ENCODE measurements at regions not wholly inside any gene's neighbourhood (a gene's known extent, or its start where the extent isn't known, plus 50 kb on each side); places are given as distances from the start of the nearest gene placed in this dataset.
A peak's percentile ranks its signal among the peaks of the same experiment; 100 is the strongest.

GRCh38 chr1:67555461-67556296 lies 125.5 kb upstream of the SERBP1 start:
- H2AFZ ChIP-seq (ENCODE audit: low read length) = peak overlapping the region; percentile 88
- CTCF ChIA-PET (ENCODE audit: partially characterized antibody) = interaction anchor here (0.6 to 12.6 kb wide), 10 partner anchors 11 to 239 kb away, joined by 3 to 214 read pairs (median 8); no protein-coding TSS in a partner anchor
- H3K9ac ChIP-seq (replicated peaks in 1 of 4; ENCODE audit: extremely low read depth in 1 of 4, low read depth in 3 of 4, low read length in 3 of 4) = no peak overlapping the region
- TF ChIP-seq NANOG (IDR thresholded peaks at IDR 0.05; ENCODE audit: insufficient read depth, low read depth, low read length, poor library complexity, severe bottlenecking) = no peak
- peak; percentile 56 for TF ChIP-seq MAX (IDR thresholded peaks at IDR 0.05)
- no peak for TF ChIP-seq CTBP2 (IDR thresholded peaks at IDR 0.05; ENCODE audit: borderline replicate concordance, insufficient read depth, insufficient read length, low read length)

More at GRCh38 chr1:67555461-67556296, 125.5 kb upstream of the SERBP1 start:
- no peak overlapping the region for H3K27ac ChIP-seq (ENCODE audit: low read depth, low read length)
- no peak overlapping the region for H4K5ac ChIP-seq (ENCODE audit: insufficient read length, low read depth, low read length)
- no peak overlapping the region for H3K18ac ChIP-seq (ENCODE audit: extremely low read depth, low read length)
- no peaks in the 10 kb centered on the region for H3K36me3 ChIP-seq (ENCODE audit: control insufficient read depth in 2 of 4, insufficient read depth in 4 of 4, low read length in 3 of 4)
- H3K14ac ChIP-seq (ENCODE audit: insufficient read length) = no peak overlapping the region
- H3K79me2 ChIP-seq (ENCODE audit: control insufficient read depth in 1 of 2, insufficient read depth in 2 of 2, low read length in 2 of 2) = no peaks in the 10 kb centered on the region
- WGBS, 2 experiments (ENCODE audit: extremely low coverage in 1 of 2, insufficient coverage in 1 of 2, insufficient read length in 1 of 2, insufficient replicate concordance in 2 of 2, low coverage in 1 of 2, low lambda C conversion rate in 2 of 2, missing lambda C conversion rate in 1 of 2) = 63% methylated on average over 15 of the region's 15 CpGs; no CpG with 5 or more reads in 1 of the 2 experiments
- DNase-seq (ENCODE audit: low read depth in 1 of 2, low spot score in 2 of 2) (no peak), FAIRE-seq (peak; percentile 19)
- H4K8ac ChIP-seq (ENCODE audit: extremely low read depth, insufficient read depth, low read length) = no peak overlapping the region
- no peaks in the 10 kb centered on the region for H3K23me2 ChIP-seq (ENCODE audit: low read depth, low read length)
- no peak overlapping the region for H3K4me2 ChIP-seq (ENCODE audit: insufficient read depth in 1 of 2, low read depth in 2 of 2, low read length in 2 of 2)
- no peak overlapping the region for H3K4ac ChIP-seq (replicated peaks; ENCODE audit: insufficient read length, low read depth, low read length)
- H3K56ac ChIP-seq (replicated peaks; ENCODE audit: insufficient read length, low read depth, low read length) = no peak overlapping the region
- no peak overlapping the region for H3K23ac ChIP-seq (ENCODE audit: insufficient read length)
- H4K20me1 ChIP-seq (replicated peaks in 1 of 2; ENCODE audit: control insufficient read depth in 1 of 2, insufficient read depth in 2 of 2, low read length in 2 of 2) = no peaks in the 10 kb centered on the region
- no peaks in the 10 kb centered on the region for H3K9me3 ChIP-seq (ENCODE audit: insufficient read depth in 2 of 2, low read depth in 1 of 2, low read length in 1 of 2)
- no peak overlapping the region for H2BK20ac ChIP-seq (ENCODE audit: low read length)
- POLR2A ChIA-PET (ENCODE audit: partially characterized antibody) = interaction anchor here (1.5 kb wide), 1 partner anchor 129 kb away, joined by 3 read pairs; the partner anchor contains the start of gene GADD45A
- H2BK15ac ChIP-seq (ENCODE audit: low read length) = no peak overlapping the region
- H3K4me1 ChIP-seq (replicated peaks in 1 of 4; ENCODE audit: control insufficient read depth in 3 of 4, insufficient read depth in 4 of 4, low read length in 3 of 4) = peaks cover 0 to 4% (median 1%) of the 10 kb centered on the region in 4 experiments; a peak in 1 of 7 replicates
- no peak overlapping the region for H2BK12ac ChIP-seq (ENCODE audit: low read depth, low read length)
- H2BK5ac ChIP-seq (ENCODE audit: low read depth, low read length) = no peak overlapping the region
- no peak overlapping the region for H4K91ac ChIP-seq (replicated peaks; ENCODE audit: insufficient read length, low read length)
- H3K27me3 ChIP-seq (replicated peaks in 1 of 4; ENCODE audit: control insufficient read depth in 3 of 4, extremely low read depth in 1 of 4, insufficient read depth in 3 of 4, low read length in 3 of 4) = no peaks in the 10 kb centered on the region
- H3K4me3 ChIP-seq (ENCODE audit: extremely low read depth in 1 of 4, insufficient read depth in 2 of 4, low read depth in 3 of 4, low read length in 4 of 4) = no peak overlapping the region
- no peak overlapping the region for H2AK5ac ChIP-seq (ENCODE audit: low read depth, low read length)
- no peak overlapping the region for H2BK120ac ChIP-seq (replicated peaks; ENCODE audit: low read depth, low read length)
- H3K79me1 ChIP-seq (ENCODE audit: low read depth, low read length) = no peaks in the 10 kb centered on the region

Measured in H1 (cell line).